Vagina (tissue), 2 donors: ENCODE measurements at regions not wholly inside any gene's neighbourhood (a gene's known extent, or its start where the extent isn't known, plus 50 kb on each side); places are given as distances from the start of the nearest gene placed in this dataset.

Experiments
- POLR2AphosphoS5 ChIP-seq, 2 donors: sonication (generic); formaldehyde crosslinking; IDR thresholded peaks; one replicate each; pipeline ENCODE4 v1.9.0; 2017; ENCODE audit warnings: antibody characterized with exemption in 2 of 2, mild to moderate bottlenecking in 2 of 2, low read depth in 1 of 2; ENCODE audit not compliant: insufficient read depth in 1 of 2
- TF ChIP-seq, protein P1 (sequence below), 3 experiments: fragments of 450-650 bp in 2 of 3; fragments of 200-600 bp in 1 of 3; sonication (generic) in 1 of 3; IDR thresholded peaks; one replicate each; pipeline ENCODE4 v1.5.1; 2017 to 2019; ENCODE audit warnings: antibody characterized with exemption in 3 of 3, mild to moderate bottlenecking in 2 of 3, moderate library complexity in 2 of 3

DNA sequence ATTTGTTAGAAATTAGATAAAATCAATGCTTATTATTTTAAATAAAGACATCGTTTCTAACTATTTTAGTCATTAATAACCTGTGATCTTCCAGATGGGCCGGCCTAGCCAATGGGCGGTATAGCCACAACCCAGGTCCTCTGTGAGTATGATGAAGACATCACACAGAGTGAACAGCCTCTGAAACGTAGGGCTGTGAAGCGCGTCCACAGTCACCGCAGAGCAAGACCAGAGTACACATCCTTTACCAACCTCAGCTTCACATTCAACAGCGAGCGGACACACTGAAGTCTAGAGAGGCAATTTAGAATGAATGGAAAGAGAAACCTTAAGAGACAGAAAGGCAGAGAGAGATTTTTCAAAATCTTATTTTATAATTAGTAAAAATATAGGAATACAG lies 125.0 kb upstream of the RPS6KA2 start:
- TF ChIP-seq, protein P1, sequence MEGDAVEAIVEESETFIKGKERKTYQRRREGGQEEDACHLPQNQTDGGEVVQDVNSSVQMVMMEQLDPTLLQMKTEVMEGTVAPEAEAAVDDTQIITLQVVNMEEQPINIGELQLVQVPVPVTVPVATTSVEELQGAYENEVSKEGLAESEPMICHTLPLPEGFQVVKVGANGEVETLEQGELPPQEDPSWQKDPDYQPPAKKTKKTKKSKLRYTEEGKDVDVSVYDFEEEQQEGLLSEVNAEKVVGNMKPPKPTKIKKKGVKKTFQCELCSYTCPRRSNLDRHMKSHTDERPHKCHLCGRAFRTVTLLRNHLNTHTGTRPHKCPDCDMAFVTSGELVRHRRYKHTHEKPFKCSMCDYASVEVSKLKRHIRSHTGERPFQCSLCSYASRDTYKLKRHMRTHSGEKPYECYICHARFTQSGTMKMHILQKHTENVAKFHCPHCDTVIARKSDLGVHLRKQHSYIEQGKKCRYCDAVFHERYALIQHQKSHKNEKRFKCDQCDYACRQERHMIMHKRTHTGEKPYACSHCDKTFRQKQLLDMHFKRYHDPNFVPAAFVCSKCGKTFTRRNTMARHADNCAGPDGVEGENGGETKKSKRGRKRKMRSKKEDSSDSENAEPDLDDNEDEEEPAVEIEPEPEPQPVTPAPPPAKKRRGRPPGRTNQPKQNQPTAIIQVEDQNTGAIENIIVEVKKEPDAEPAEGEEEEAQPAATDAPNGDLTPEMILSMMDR (IDR thresholded peaks at IDR 0.05), result no peak
- TF ChIP-seq POLR2AphosphoS5 (IDR thresholded peaks at IDR 0.05; ENCODE audit: insufficient read depth in 1 of 2, low read depth in 1 of 2), result no peak
